Tibial nerve (tissue), 4 donors: ENCODE measurements at regions not wholly inside any gene's neighbourhood (a gene's known extent, or its start where the extent isn't known, plus 50 kb on each side); places are given as distances from the start of the nearest gene placed in this dataset.

ENCODE experiments used
- DNase-seq, 2 donors: peaks; one replicate each; pipeline ENCODE4 v3.0.0-alpha.2; 2019; ENCODE audit warnings: low spot score in 2 of 2
- H3K27ac ChIP-seq, 4 donors: fragments of 200-600 bp; sonication (generic) in 3 of 4; one replicate each; pipeline ENCODE4 v1.5.1; 2017 to 2019; ENCODE audit warnings: mild to moderate bottlenecking in 1 of 4
- H3K27me3 ChIP-seq, 2 donors: fragments of 200-600 bp; sonication (generic) in 1 of 2; one replicate each; pipeline versions ENCODE4 v1.5.1 to v1.6.0; 2017 to 2019
- H3K36me3 ChIP-seq, 3 donors: fragments of 200-600 bp; sonication (generic); one replicate each; pipeline ENCODE4 v1.5.1; 2018 to 2019
- H3K4me1 ChIP-seq, 4 donors: fragments of 200-600 bp; sonication (generic) in 3 of 4; one replicate each; pipeline ENCODE4 v1.5.1; 2017 to 2019
- H3K4me3 ChIP-seq, 4 donors: fragments of 200-600 bp; sonication (generic) in 3 of 4; one replicate each; pipeline ENCODE4 v1.5.1; 2017 to 2019; ENCODE audit warnings: mild to moderate bottlenecking in 1 of 4, moderate library complexity in 1 of 4
- H3K9me3 ChIP-seq, 4 donors: fragments of 200-600 bp; sonication (generic) in 3 of 4; one replicate each; pipeline ENCODE4 v1.5.1; 2017 to 2019
- EP300 ChIP-seq, 2 donors: sonication (generic); formaldehyde crosslinking; IDR thresholded peaks; one replicate each; pipeline ENCODE4 v1.6.1; 2017; ENCODE audit warnings: antibody characterized with exemption in 2 of 2, mild to moderate bottlenecking in 1 of 2
- POLR2A ChIP-seq, 2 donors: fragments of 450-650 bp; IDR thresholded peaks; one replicate each; pipeline ENCODE4 v1.6.1; 2017; ENCODE audit warnings: antibody characterized with exemption in 2 of 2, mild to moderate bottlenecking in 2 of 2, moderate library complexity in 2 of 2
- WGBS, 2 donors: methylation state at CpG; one replicate each; pipeline ENCODE4 v1.1.5; 2018; 5-methylcytosine and 5-hydroxymethylcytosine counted together
- TF ChIP-seq, protein P1 (sequence below), 5 experiments: fragments of 200-600 bp in 3 of 5; fragments of 450-650 bp in 2 of 5; sonication (generic) in 3 of 5; IDR thresholded peaks; one replicate each; pipeline ENCODE4 v1.5.1; 2016 to 2019; ENCODE audit warnings: antibody characterized with exemption in 5 of 5, mild to moderate bottlenecking in 3 of 5, moderate library complexity in 2 of 5

GRCh38 chr10:4255751-4256150 is 470.7 kb upstream of the KLF6 start:
- Histone ChIP-seq H3K27ac (no peak overlapping the region), H3K4me3 (no peak overlapping the region), H3K9me3 (no peaks in the 10 kb centered on the region), H3K27me3 (no peaks in the 10 kb centered on the region), H3K4me1 (peaks cover 0 to 12% (median 9%) of the 10 kb centered on the region in 4 donors), H3K36me3 (no peaks in the 10 kb centered on the region)
- TF ChIP-seq POLR2A (IDR thresholded peaks at IDR 0.05) (no peak), EP300 (IDR thresholded peaks at IDR 0.05) (no peak)
- TF ChIP-seq, protein P1, sequence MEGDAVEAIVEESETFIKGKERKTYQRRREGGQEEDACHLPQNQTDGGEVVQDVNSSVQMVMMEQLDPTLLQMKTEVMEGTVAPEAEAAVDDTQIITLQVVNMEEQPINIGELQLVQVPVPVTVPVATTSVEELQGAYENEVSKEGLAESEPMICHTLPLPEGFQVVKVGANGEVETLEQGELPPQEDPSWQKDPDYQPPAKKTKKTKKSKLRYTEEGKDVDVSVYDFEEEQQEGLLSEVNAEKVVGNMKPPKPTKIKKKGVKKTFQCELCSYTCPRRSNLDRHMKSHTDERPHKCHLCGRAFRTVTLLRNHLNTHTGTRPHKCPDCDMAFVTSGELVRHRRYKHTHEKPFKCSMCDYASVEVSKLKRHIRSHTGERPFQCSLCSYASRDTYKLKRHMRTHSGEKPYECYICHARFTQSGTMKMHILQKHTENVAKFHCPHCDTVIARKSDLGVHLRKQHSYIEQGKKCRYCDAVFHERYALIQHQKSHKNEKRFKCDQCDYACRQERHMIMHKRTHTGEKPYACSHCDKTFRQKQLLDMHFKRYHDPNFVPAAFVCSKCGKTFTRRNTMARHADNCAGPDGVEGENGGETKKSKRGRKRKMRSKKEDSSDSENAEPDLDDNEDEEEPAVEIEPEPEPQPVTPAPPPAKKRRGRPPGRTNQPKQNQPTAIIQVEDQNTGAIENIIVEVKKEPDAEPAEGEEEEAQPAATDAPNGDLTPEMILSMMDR (IDR thresholded peaks at IDR 0.05): no peak
- no peak for DNase-seq
- WGBS, 2 donors: 80 to 85% methylated on average over 3 of the region's 3 CpGs

DNA sequence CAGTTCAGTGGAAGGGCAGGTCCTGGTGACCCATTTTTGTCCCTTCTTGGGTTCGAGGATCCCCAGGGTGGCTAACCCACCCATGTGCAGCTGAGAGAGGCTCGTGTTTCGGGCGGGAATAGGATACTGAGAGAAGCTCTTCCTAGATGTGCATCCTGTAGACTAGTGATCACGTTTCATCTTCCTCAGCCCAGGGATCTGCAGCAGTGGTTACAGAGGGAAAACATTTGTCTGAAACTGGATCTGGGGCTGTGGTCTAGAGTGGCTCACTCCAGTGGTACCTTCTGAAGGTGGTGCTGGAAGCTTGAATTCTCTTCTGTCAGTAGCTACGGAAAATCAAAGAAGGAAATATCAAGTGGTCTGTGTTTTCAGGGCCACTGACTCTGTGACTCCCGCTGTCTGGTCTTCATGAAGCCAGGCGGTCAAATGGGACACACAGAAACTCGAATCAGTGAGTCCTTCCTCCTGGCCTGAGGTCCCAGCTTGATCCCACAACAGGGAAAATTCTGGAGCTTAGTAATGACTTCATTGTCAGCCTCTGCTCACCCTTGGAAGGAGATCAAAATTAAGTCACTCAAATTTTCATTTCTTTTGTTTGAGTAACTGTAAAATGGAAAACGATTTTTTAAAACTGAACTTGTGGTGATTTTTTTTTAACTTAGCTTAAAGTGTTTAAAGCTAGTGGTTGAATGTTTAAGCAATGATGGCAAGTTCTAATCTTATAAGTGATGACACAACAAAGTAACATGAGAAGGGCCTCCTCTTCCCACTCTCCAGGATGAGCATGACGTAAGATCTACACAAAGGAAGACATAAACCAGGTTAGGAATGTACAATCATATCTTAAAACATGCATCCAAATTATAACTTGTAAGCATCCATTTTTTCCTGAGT is 469.3 kb upstream of the KLF6 start:
- H3K27me3 ChIP-seq: no peaks in the 10 kb centered on the region
- H3K36me3 ChIP-seq: no peaks in the 10 kb centered on the region
- H3K4me3 ChIP-seq: no peak overlapping the region
- WGBS, 2 donors: 71% methylated on average over 11 of the region's 11 CpGs
- peak overlapping the region in 1 of 4 donors; percentile 13 for H3K27ac ChIP-seq
- no peak for DNase-seq
- H3K4me1 ChIP-seq: no peaks in the 10 kb centered on the region
- no peaks in the 10 kb centered on the region for H3K9me3 ChIP-seq
- TF ChIP-seq POLR2A (IDR thresholded peaks at IDR 0.05) (no peak), EP300 (IDR thresholded peaks at IDR 0.05) (no peak)
- TF ChIP-seq, protein P1 (IDR thresholded peaks at IDR 0.05): no peak

GRCh38 chr10:4252701-4253100 is 467.7 kb upstream of the KLF6 start:
- WGBS, 2 donors: 89 to 91% methylated on average over 2 of the region's 2 CpGs
- H3K9me3 ChIP-seq: no peaks in the 10 kb centered on the region
- TF ChIP-seq POLR2A (IDR thresholded peaks at IDR 0.05): no peak
- TF ChIP-seq, protein P1 (IDR thresholded peaks at IDR 0.05): no peak
- no peak for TF ChIP-seq EP300 (IDR thresholded peaks at IDR 0.05)

DNA sequence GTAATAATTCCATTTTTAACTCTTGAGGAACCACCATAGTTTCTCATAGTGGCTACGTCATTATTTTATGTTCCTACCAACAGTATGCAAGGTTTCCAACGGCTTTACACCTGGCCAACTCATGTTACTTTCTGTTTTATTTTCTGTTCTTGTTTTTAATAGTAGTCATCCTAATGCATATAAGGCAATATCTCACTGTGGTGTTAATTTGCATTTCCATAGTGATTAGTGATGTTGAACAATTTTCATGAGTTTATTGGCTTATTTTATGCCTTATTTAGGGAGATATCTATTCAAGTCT is 465.5 kb upstream of the KLF6 start:
- 87 to 93% methylated on average over 2 of the region's 2 CpGs for whole genome bisulfite sequencing, 2 donors
- H3K27me3 ChIP-seq: no peaks in the 10 kb centered on the region
- H3K4me1 ChIP-seq: peaks cover 0 to 6% (median 0%) of the 10 kb centered on the region in 4 donors
- no peak for DNase-seq
- no peak overlapping the region for H3K27ac ChIP-seq
- no peak overlapping the region for H3K4me3 ChIP-seq
- H3K36me3 ChIP-seq: no peaks in the 10 kb centered on the region
- H3K9me3 ChIP-seq: no peaks in the 10 kb centered on the region
- TF ChIP-seq POLR2A (IDR thresholded peaks at IDR 0.05) (no peak), EP300 (IDR thresholded peaks at IDR 0.05) (no peak)
- TF ChIP-seq, protein P1 (IDR thresholded peaks at IDR 0.05): no peak

More at GRCh38 chr10:4252701-4253100, 467.7 kb upstream of the KLF6 start:
- Histone ChIP-seq H3K36me3 (no peaks in the 10 kb centered on the region), H3K27ac (no peak overlapping the region), H3K4me3 (no peak overlapping the region), H3K4me1 (no peaks in the 10 kb centered on the region), H3K27me3 (no peaks in the 10 kb centered on the region)
- no peak for DNase-seq

GRCh38 chr10:4249841-4250586 is 465.0 kb upstream of the KLF6 start:
- TF ChIP-seq, protein P1 (IDR thresholded peaks at IDR 0.05): no peak
- no peak for TF ChIP-seq POLR2A (IDR thresholded peaks at IDR 0.05)
- TF ChIP-seq EP300 (IDR thresholded peaks at IDR 0.05): no peak
- no peak for DNase-seq
- no peaks in the 10 kb centered on the region for H3K9me3 ChIP-seq
- peaks cover 0 to 6% (median 0%) of the 10 kb centered on the region in 4 donors for H3K4me1 ChIP-seq
- no peaks in the 10 kb centered on the region for H3K36me3 ChIP-seq
- peak overlapping the region in 2 of 4 donors; percentile 7 to 55 for H3K27ac ChIP-seq
- no peaks in the 10 kb centered on the region for H3K27me3 ChIP-seq
- no peak overlapping the region for H3K4me3 ChIP-seq
- 58 to 70% methylated on average over 4 of the region's 4 CpGs for WGBS, 2 donors
